Pancreas (tissue), 10 donors: ENCODE measurements at regions not wholly inside any gene's neighbourhood (a gene's known extent, or its start where the extent isn't known, plus 50 kb on each side); places are given as distances from the start of the nearest gene placed in this dataset.
"Not testable (repeated sequence)": the region's sequence is repeated elsewhere in the genome, so short reads cannot be mapped to it uniquely, and the experiment has no call there.

Experiments used
- ATAC-seq, 4 donors: fragments of 200-7000 bp; cut with Tn5 transposase; one replicate each; pipeline versions ENCODE4 v1.8.0 to v1.9.1; 2020; ENCODE audit warnings: mild to moderate bottlenecking in 4 of 4, moderate library complexity in 4 of 4
- DNase-seq, 6 donors: peaks; one replicate each; pipeline ENCODE4 v3.0.0-alpha.2; 2020
- FAIRE-seq: peaks from 2 replicates; lab custom pipeline; 2012; peaks lifted over from hg19 to GRCh38; lab: Jason Lieb, UNC
- H3K27ac ChIP-seq, 4 donors: fragments of 200-600 bp; sonication (generic); 1 replicate in 3 of 4; 2 replicates in 1 of 4; pipeline versions ENCODE4 v1.5.0 to v1.8.0; 2020
- H3K27me3 ChIP-seq, 4 donors: fragments of 200-600 bp; one replicate each; pipeline ENCODE4 v1.8.0; 2021
- H3K36me3 ChIP-seq, 3 donors: fragments of 200-600 bp; sonication (generic) in 1 of 3; one replicate each; pipeline versions ENCODE4 v1.5.0 to v1.8.0; 2020 to 2021
- H3K4me1 ChIP-seq, 3 donors: fragments of 200-600 bp; one replicate each; pipeline ENCODE4 v1.8.0; 2021
- H3K4me3 ChIP-seq, 4 donors: fragments of 200-600 bp; sonication (generic) in 2 of 4; one replicate each; pipeline versions ENCODE4 v1.5.0 to v1.8.0; 2020 to 2021
- H3K9me3 ChIP-seq, 4 donors: fragments of 200-600 bp; one replicate each; pipeline ENCODE4 v1.8.0; 2021
- CTCF ChIP-seq, 4 donors: fragments of 200-600 bp; sonication (generic) in 3 of 4; IDR thresholded peaks; one replicate each; pipeline versions ENCODE4 v1.5.0 to v1.8.0; 2021; ENCODE audit warnings: antibody characterized with exemption in 4 of 4
- WGBS, 2 donors: extraction: QIAGEN DNeasy Blood & Tissue Kit; methylation state at CpG; one replicate each; pipeline ENCODE4 v1.1.7; 2013; 5-methylcytosine and 5-hydroxymethylcytosine counted together
- intact Hi-C, 3 donors: fragments of 100-400 bp; cut with DNase I; formaldehyde crosslinking; loops; one replicate each; pipeline versions ENCODE4 v1.11.1 to v1.14.2; 2022
- donor health status: healthy with polysubstance abuse.
- donor health status: DM: no; HTN: no; CAD: no; lungs with moderate emphysema.
- donor health status: DM: no; HTN: no; CAD: no.
- donor health status: control.
- donor health status: control.
- donor health status: Bipolar disorder and iron deficiency.
- donor health status: DM: yes; HTN: yes; CAD: no.
- donor health status: DM: no; HTN: no; CAD: no.
- donor health status: DM: no; HTN: no; CAD: no.
- donor health status: DM: yes; HTN: yes; CAD: no.

- no peak for ATAC-seq
- FAIRE-seq = no peak
- Histone ChIP-seq H3K27me3 (peaks cover 0 to 3% (median 1%) of the 10 kb centered on the region in 4 donors), H3K27ac (no peak overlapping the region), H3K9me3 (no peaks in the 10 kb centered on the region), H3K4me1 (no peaks in the 10 kb centered on the region), H3K36me3 (no peaks in the 10 kb centered on the region), H3K4me3 (no peak overlapping the region)
- intact Hi-C loops = no loop called here
- WGBS, 2 donors = 48 to 52% methylated on average over 2 of the region's 2 CpGs
- DNase-seq = no peak
- TF ChIP-seq CTCF (IDR thresholded peaks at IDR 0.05) = no peak
Measured at GRCh38 chrX:94830717-94831116, 1156.7 kb downstream of the FAM133A start.

GRCh38 chrX:94831364-94831763, 1157.4 kb downstream of the FAM133A start:
- H3K9me3 ChIP-seq = no peaks in the 10 kb centered on the region
- TF ChIP-seq CTCF (IDR thresholded peaks at IDR 0.05) = no peak
- no peak overlapping the region for H3K4me3 ChIP-seq
- H3K36me3 ChIP-seq = no peaks in the 10 kb centered on the region
- intact Hi-C loops = no loop called here
- FAIRE-seq (no peak), DNase-seq (no peak), ATAC-seq (no peak)
- H3K4me1 ChIP-seq = no peaks in the 10 kb centered on the region
- H3K27ac ChIP-seq = no peak overlapping the region
- peaks cover 0 to 3% (median 1%) of the 10 kb centered on the region in 4 donors for H3K27me3 ChIP-seq

- H3K4me3 ChIP-seq = no peak overlapping the region
- ATAC-seq (no peak), FAIRE-seq (no peak), DNase-seq (no peak)
- H3K27ac ChIP-seq = no peak overlapping the region
- H3K9me3 ChIP-seq = no peaks in the 10 kb centered on the region
- H3K4me1 ChIP-seq = no peaks in the 10 kb centered on the region
- H3K36me3 ChIP-seq = no peaks in the 10 kb centered on the region
- intact Hi-C loops = no loop called here
- TF ChIP-seq CTCF (IDR thresholded peaks at IDR 0.05) = no peak
- WGBS, 2 donors = 31 to 54% methylated on average over 3 of the region's 3 CpGs
- peaks cover 0 to 3% (median 1%) of the 10 kb centered on the region in 4 donors for H3K27me3 ChIP-seq
Measured at GRCh38 chrX:94834226-94834625, 1160.2 kb downstream of the FAM133A start.

- FAIRE-seq = no peak
Measured at GRCh38 chrX:94850811-94851210, 1176.8 kb downstream of the FAM133A start.

GRCh38 chrX:94854251-94854650, 1180.2 kb downstream of the FAM133A start:
- no peak for ATAC-seq
- TF ChIP-seq CTCF (IDR thresholded peaks at IDR 0.05) = no peak
- no peak for FAIRE-seq
- Histone ChIP-seq H3K4me1 (no peaks in the 10 kb centered on the region), H3K4me3 (no peak overlapping the region), H3K27ac (no peak overlapping the region), H3K36me3 (no peaks in the 10 kb centered on the region), H3K27me3 (no peaks in the 10 kb centered on the region), H3K9me3 (no peaks in the 10 kb centered on the region)
- no peak for DNase-seq
- 24 to 63% methylated on average over 1 of the region's 1 CpG for WGBS, 2 donors
- intact Hi-C loops = no loop called here

More at GRCh38 chrX:94850811-94851210, 1176.8 kb downstream of the FAM133A start:
- H3K4me1 ChIP-seq = no peaks in the 10 kb centered on the region
- H3K4me3 ChIP-seq = no peak overlapping the region
- DNase-seq = peak in 1 of 6 donors; percentile 1
- no peaks in the 10 kb centered on the region for H3K9me3 ChIP-seq
- H3K36me3 ChIP-seq = no peaks in the 10 kb centered on the region
- TF ChIP-seq CTCF (IDR thresholded peaks at IDR 0.05) = no peak
- H3K27ac ChIP-seq = no peak overlapping the region
- H3K27me3 ChIP-seq = no peaks in the 10 kb centered on the region
- no peak for ATAC-seq
- intact Hi-C loops = no loop called here

GRCh38 chrX:94862470-94862869, 1188.5 kb downstream of the FAM133A start:
- H3K36me3 ChIP-seq, H3K4me3 ChIP-seq, H3K4me1 ChIP-seq, DNase-seq, intact Hi-C loops, FAIRE-seq, H3K27ac ChIP-seq, ATAC-seq, H3K9me3 ChIP-seq, H3K27me3 ChIP-seq: not testable (repeated sequence)
- 72% methylated on average over 18 to 19 of the region's 19 CpGs for WGBS, 2 donors
